Mononuclear cell (primary cell): ENCODE measurements at regions not wholly inside any gene's neighbourhood (a gene's known extent, or its start where the extent isn't known, plus 50 kb on each side); places are given as distances from the start of the nearest gene placed in this dataset.

Experiments used
- H3K27me3 ChIP-seq: 2 replicates; pipeline ENCODE4 v1.6.0; 2011; ENCODE audit warnings: low read length, control low read depth; ENCODE audit not compliant: insufficient read depth
- H3K4me1 ChIP-seq: 2 replicates; pipeline ENCODE4 v1.5.1; 2011; ENCODE audit warnings: mild to moderate bottlenecking, low read length, control low read depth; ENCODE audit not compliant: insufficient read depth
- H3K4me3 ChIP-seq: 2 replicates; pipeline ENCODE4 v1.5.1; 2011; ENCODE audit warnings: mild to moderate bottlenecking, low read length, moderate library complexity
- H3K9me3 ChIP-seq: 2 replicates; pipeline ENCODE4 v1.5.1; 2011; ENCODE audit warnings: low read depth, mild to moderate bottlenecking, control low read depth, low read length

GRCh38 chr20:60294632-60295031 lies 336.4 kb downstream of the CDH26 start:
- no peak overlapping the region for H3K4me3 ChIP-seq
- H3K27me3 ChIP-seq: no peaks in the 10 kb centered on the region
- no peaks in the 10 kb centered on the region for H3K4me1 ChIP-seq
- H3K9me3 ChIP-seq: no peaks in the 10 kb centered on the region

GRCh38 chr20:60295214-60295613 lies 337.0 kb downstream of the CDH26 start:
- H3K9me3 ChIP-seq: no peaks in the 10 kb centered on the region
- H3K27me3 ChIP-seq: no peaks in the 10 kb centered on the region
- H3K4me1 ChIP-seq: no peaks in the 10 kb centered on the region
- H3K4me3 ChIP-seq: no peak overlapping the region

GRCh38 chr20:60297649-60298048 lies 339.4 kb downstream of the CDH26 start:
- H3K4me3 ChIP-seq: no peak overlapping the region
- H3K4me1 ChIP-seq: no peaks in the 10 kb centered on the region
- H3K9me3 ChIP-seq: no peaks in the 10 kb centered on the region
- no peaks in the 10 kb centered on the region for H3K27me3 ChIP-seq

- Histone ChIP-seq H3K4me3 (no peak overlapping the region), H3K27me3 (no peaks in the 10 kb centered on the region), H3K4me1 (no peaks in the 10 kb centered on the region), H3K9me3 (no peaks in the 10 kb centered on the region)
Observed at GRCh38 chr20:60298647-60299046, 340.4 kb downstream of the CDH26 start.

GRCh38 chr20:60299951-60300350 lies 341.7 kb downstream of the CDH26 start:
- Histone ChIP-seq H3K27me3 (no peaks in the 10 kb centered on the region), H3K4me3 (no peak overlapping the region), H3K9me3 (no peaks in the 10 kb centered on the region), H3K4me1 (no peaks in the 10 kb centered on the region)

GRCh38 chr20:60300374-60300773 lies 342.2 kb downstream of the CDH26 start:
- no peaks in the 10 kb centered on the region for H3K4me1 ChIP-seq
- no peaks in the 10 kb centered on the region for H3K27me3 ChIP-seq
- no peak overlapping the region for H3K4me3 ChIP-seq
- H3K9me3 ChIP-seq: no peaks in the 10 kb centered on the region

- H3K4me3 ChIP-seq: no peak overlapping the region
- H3K4me1 ChIP-seq: no peaks in the 10 kb centered on the region
- H3K27me3 ChIP-seq: no peaks in the 10 kb centered on the region
- no peaks in the 10 kb centered on the region for H3K9me3 ChIP-seq
Observed at GRCh38 chr20:60302875-60303274, 344.7 kb downstream of the CDH26 start.

GRCh38 chr20:60304026-60304590 lies 345.9 kb downstream of the CDH26 start:
- H3K9me3 ChIP-seq: no peaks in the 10 kb centered on the region
- no peaks in the 10 kb centered on the region for H3K4me1 ChIP-seq
- no peak overlapping the region for H3K4me3 ChIP-seq

GRCh38 chr20:60304931-60305330 lies 346.7 kb downstream of the CDH26 start:
- Histone ChIP-seq H3K4me3 (no peak overlapping the region), H3K27me3 (no peaks in the 10 kb centered on the region), H3K4me1 (no peaks in the 10 kb centered on the region), H3K9me3 (no peaks in the 10 kb centered on the region)

More at GRCh38 chr20:60304026-60304590, 345.9 kb downstream of the CDH26 start:
- no peaks in the 10 kb centered on the region for H3K27me3 ChIP-seq

- Histone ChIP-seq H3K4me1 (no peaks in the 10 kb centered on the region), H3K9me3 (no peaks in the 10 kb centered on the region), H3K4me3 (no peak overlapping the region), H3K27me3 (no peaks in the 10 kb centered on the region)
Observed at GRCh38 chr20:60306105-60306504, 347.9 kb downstream of the CDH26 start.

- H3K4me3 ChIP-seq: no peak overlapping the region
- H3K9me3 ChIP-seq: no peaks in the 10 kb centered on the region
- no peaks in the 10 kb centered on the region for H3K4me1 ChIP-seq
Observed at GRCh38 chr20:60306551-60306950, 348.3 kb downstream of the CDH26 start.

GRCh38 chr20:60310560-60311349 lies 352.5 kb downstream of the CDH26 start:
- H3K9me3 ChIP-seq: no peaks in the 10 kb centered on the region
- no peaks in the 10 kb centered on the region for H3K4me1 ChIP-seq
- no peaks in the 10 kb centered on the region for H3K27me3 ChIP-seq
- no peak overlapping the region for H3K4me3 ChIP-seq

More at GRCh38 chr20:60306551-60306950, 348.3 kb downstream of the CDH26 start:
- H3K27me3 ChIP-seq: no peaks in the 10 kb centered on the region

- no peaks in the 10 kb centered on the region for H3K27me3 ChIP-seq
- no peaks in the 10 kb centered on the region for H3K9me3 ChIP-seq
- no peaks in the 10 kb centered on the region for H3K4me1 ChIP-seq
- H3K4me3 ChIP-seq: no peak overlapping the region
Observed at GRCh38 chr20:60313191-60313590, 355.0 kb downstream of the CDH26 start.

- no peaks in the 10 kb centered on the region for H3K4me1 ChIP-seq
- no peaks in the 10 kb centered on the region for H3K27me3 ChIP-seq
- H3K9me3 ChIP-seq: no peaks in the 10 kb centered on the region
- no peak overlapping the region for H3K4me3 ChIP-seq
Observed at GRCh38 chr20:60313614-60314013, 355.4 kb downstream of the CDH26 start.

- no peaks in the 10 kb centered on the region for H3K9me3 ChIP-seq
- no peaks in the 10 kb centered on the region for H3K4me1 ChIP-seq
- no peaks in the 10 kb centered on the region for H3K27me3 ChIP-seq
- no peak overlapping the region for H3K4me3 ChIP-seq
Observed at GRCh38 chr20:60314727-60315126, 356.5 kb downstream of the CDH26 start.
